Thyroid gland (tissue), 4 donors: ENCODE measurements at regions not wholly inside any gene's neighbourhood (a gene's known extent, or its start where the extent isn't known, plus 50 kb on each side); places are given as distances from the start of the nearest gene placed in this dataset.

Source experiments
- CTCF ChIP-seq, 6 experiments: fragments of 200-600 bp in 3 of 6; fragments of 450-650 bp in 3 of 6; sonication (generic) in 3 of 6; IDR thresholded peaks; one replicate each; pipeline ENCODE4 v1.5.1; 2016 to 2019; ENCODE audit warnings: antibody characterized with exemption in 6 of 6, mild to moderate bottlenecking in 2 of 6, inconsistent platforms in 1 of 6, moderate library complexity in 1 of 6
- POLR2A ChIP-seq, 2 donors: fragments of 450-650 bp; IDR thresholded peaks; one replicate each; pipeline ENCODE4 v1.6.1; 2017; ENCODE audit warnings: antibody characterized with exemption in 2 of 2, mild to moderate bottlenecking in 2 of 2, moderate library complexity in 1 of 2

DNA sequence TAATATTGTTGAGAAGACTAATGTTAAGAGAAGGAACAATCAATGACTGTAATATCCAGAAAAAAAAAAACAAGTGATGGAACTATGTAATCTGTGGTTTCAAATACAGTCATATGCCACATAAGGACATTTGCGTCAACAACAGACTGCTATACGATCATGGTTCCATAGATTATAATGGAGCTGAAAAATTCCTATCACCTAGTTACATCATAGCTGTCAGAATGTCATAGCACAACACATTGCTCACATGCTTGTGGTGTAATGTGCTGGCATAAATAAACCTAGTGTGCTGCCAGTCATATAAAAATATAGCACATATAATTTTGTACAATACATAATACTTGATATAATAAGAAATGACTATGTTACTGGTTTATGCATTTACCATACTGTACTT is 653.5 kb downstream of the TRHDE start:
- TF ChIP-seq CTCF (IDR thresholded peaks at IDR 0.05) (no peak), POLR2A (IDR thresholded peaks at IDR 0.05) (no peak)
